Left ventricle myocardium superior (tissue), 1 donor: ENCODE measurements at regions not wholly inside any gene's neighbourhood (a gene's known extent, or its start where the extent isn't known, plus 50 kb on each side); places are given as distances from the start of the nearest gene placed in this dataset.

Experiments
- ATAC-seq: fragments of 200-7000 bp; cut with Tn5 transposase; one replicate; pipeline ENCODE4 v1.9.1; 2020; ENCODE audit warnings: mild to moderate bottlenecking, moderate library complexity
- DNase-seq: peaks from one replicate; pipeline ENCODE4 v3.0.0-alpha.2; 2020
- intact Hi-C: fragments of 100-400 bp; cut with micrococcal nuclease; formaldehyde crosslinking; loops from one replicate; pipeline ENCODE4 v1.11.0; 2022
- donor health status: DM: no; HTN: yes; CAD: no; lungs with severe emphysema.

- intact Hi-C loops, result no loop called here
- DNase-seq (no peak), ATAC-seq (no peak)
These were observed 608.6 kb downstream of the UTRN start for GRCh38 chr6:144893680-144894151.

- DNase-seq (no peak), ATAC-seq (no peak)
- intact Hi-C loops, result no loop called here
These were observed 609.1 kb downstream of the UTRN start for GRCh38 chr6:144894240-144894639.

- intact Hi-C loops, result no loop called here
- ATAC-seq (no peak), DNase-seq (no peak)
These were observed 610.5 kb downstream of the UTRN start for GRCh38 chr6:144895313-144896278.

GRCh38 chr6:144896289-144896688, 611.2 kb downstream of the UTRN start:
- intact Hi-C loops, result no loop called here
- DNase-seq, result no peak
- no peak for ATAC-seq

- DNase-seq, result no peak
- no peak for ATAC-seq
- intact Hi-C loops, result no loop called here
These were observed 611.7 kb downstream of the UTRN start for GRCh38 chr6:144896871-144897270.

GRCh38 chr6:144897441-144897921, 612.3 kb downstream of the UTRN start:
- no peak for ATAC-seq
- no peak for DNase-seq
- intact Hi-C loops, result no loop called here

GRCh38 chr6:144898052-144898689, 613.0 kb downstream of the UTRN start:
- intact Hi-C loops, result no loop called here
- no peak for ATAC-seq

GRCh38 chr6:144898741-144899140, 613.6 kb downstream of the UTRN start:
- ATAC-seq (no peak), DNase-seq (no peak)
- intact Hi-C loops, result no loop called here

More at GRCh38 chr6:144898052-144898689, 613.0 kb downstream of the UTRN start:
- DNase-seq, result no peak

GRCh38 chr6:144899161-144899560, 614.0 kb downstream of the UTRN start:
- ATAC-seq, result no peak
- intact Hi-C loops, result no loop called here
- no peak for DNase-seq

GRCh38 chr6:144901412-144901811, 616.3 kb downstream of the UTRN start:
- DNase-seq (no peak), ATAC-seq (no peak)
- intact Hi-C loops, result no loop called here

GRCh38 chr6:144908004-144908403, 622.9 kb downstream of the UTRN start:
- intact Hi-C loops, result no loop called here
- DNase-seq, result no peak
- ATAC-seq, result no peak

- intact Hi-C loops, result no loop called here
These were observed 624.7 kb downstream of the UTRN start for GRCh38 chr6:144909753-144910285.

GRCh38 chr6:144911322-144911721, 626.2 kb downstream of the UTRN start:
- ATAC-seq, result no peak
- intact Hi-C loops, result no loop called here
- DNase-seq, result no peak

More at GRCh38 chr6:144909753-144910285, 624.7 kb downstream of the UTRN start:
- DNase-seq (no peak), ATAC-seq (no peak)

- no peak for ATAC-seq
- intact Hi-C loops, result no loop called here
- no peak for DNase-seq
These were observed 627.3 kb downstream of the UTRN start for GRCh38 chr6:144912474-144912873.

GRCh38 chr6:144918073-144918472, 632.9 kb downstream of the UTRN start:
- no peak for DNase-seq
- intact Hi-C loops, result no loop called here
- no peak for ATAC-seq

- ATAC-seq (no peak), DNase-seq (no peak)
- intact Hi-C loops, result no loop called here
These were observed 634.4 kb downstream of the UTRN start for GRCh38 chr6:144919560-144919959.

- no peak for DNase-seq
- no peak for ATAC-seq
- intact Hi-C loops, result no loop called here
These were observed 635.3 kb downstream of the UTRN start for GRCh38 chr6:144920391-144920961.

- ATAC-seq, result no peak
- intact Hi-C loops, result no loop called here
- DNase-seq, result no peak
These were observed 636.3 kb downstream of the UTRN start for GRCh38 chr6:144921206-144921975.

- intact Hi-C loops, result no loop called here
- no peak for ATAC-seq
- no peak for DNase-seq
These were observed 637.1 kb downstream of the UTRN start for GRCh38 chr6:144922120-144922722.
